ENCODE measurements at regions not wholly inside any gene's neighbourhood (a gene's known extent, or its start where the extent isn't known, plus 50 kb on each side); places are given as distances from the start of the nearest gene placed in this dataset.

DNA sequence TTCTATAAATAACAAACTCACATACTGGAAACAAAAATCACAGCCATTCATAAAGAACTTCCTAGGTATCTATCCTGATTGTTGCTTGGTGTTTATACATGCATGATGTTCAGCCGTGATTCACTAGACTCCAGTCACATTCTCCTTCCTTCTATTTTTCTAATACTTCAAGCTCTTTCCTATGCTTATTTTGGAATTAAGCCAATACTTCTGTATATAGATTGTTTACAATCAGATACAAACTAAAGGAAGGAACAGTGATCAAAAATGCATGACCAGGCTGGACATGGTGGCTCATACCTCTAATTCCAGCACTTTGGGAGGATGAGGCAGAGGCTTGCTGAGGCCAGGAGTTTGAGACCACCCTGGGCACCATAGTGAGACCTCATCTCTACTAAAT lies 377.5 kb upstream of the IRAK1BP1 start:
- ChIA-PET POLR2A (no interaction called here), CTCF (ENCODE audit: low intra/inter-chr PET ratio, low total read pairs) (no interaction called here)
- no peaks in the 10 kb centered on the region for H3K79me2 ChIP-seq (ENCODE audit: insufficient read depth, low read length)
- no peak overlapping the region for H3K9ac ChIP-seq (ENCODE audit: insufficient read depth, low read depth, low read length)
- H4K20me1 ChIP-seq (ENCODE audit: insufficient read depth, low read length), result no peaks in the 10 kb centered on the region
- ATAC-seq (no peak), DNase-seq (ENCODE audit: low spot score) (no peak), FAIRE-seq (no peak)
- no peak overlapping the region for H3K4me3 ChIP-seq (replicated peaks in 1 of 3; ENCODE audit: insufficient read depth in 1 of 3, low read depth in 2 of 3, low read length in 3 of 3)
- H2AFZ ChIP-seq (ENCODE audit: low read length), result no peak overlapping the region
- intact Hi-C loops (cut with micrococcal nuclease; ENCODE audit: unreplicated experiment), result no loop called here
- H3K4me2 ChIP-seq (ENCODE audit: low read depth, low read length), result no peak overlapping the region
- WGBS (ENCODE audit: low lambda C conversion rate), result 0% methylated on average over 1 of the region's 1 CpG
- H3K27ac ChIP-seq (ENCODE audit: extremely low read length, insufficient read depth, low read length), result no peak overlapping the region
- H3K4me1 ChIP-seq (ENCODE audit: insufficient read depth, low read length), result no peaks in the 10 kb centered on the region
- H3K9me3 ChIP-seq (ENCODE audit: low read length), result no peaks in the 10 kb centered on the region
- no peaks in the 10 kb centered on the region for H3K36me3 ChIP-seq (replicated peaks in 1 of 2; ENCODE audit: control insufficient read depth in 1 of 2, insufficient read depth in 2 of 2, low read length in 2 of 2)
- no TSS peak for BruUV-seq (replicated peaks)
- TF ChIP-seq, protein P1, sequence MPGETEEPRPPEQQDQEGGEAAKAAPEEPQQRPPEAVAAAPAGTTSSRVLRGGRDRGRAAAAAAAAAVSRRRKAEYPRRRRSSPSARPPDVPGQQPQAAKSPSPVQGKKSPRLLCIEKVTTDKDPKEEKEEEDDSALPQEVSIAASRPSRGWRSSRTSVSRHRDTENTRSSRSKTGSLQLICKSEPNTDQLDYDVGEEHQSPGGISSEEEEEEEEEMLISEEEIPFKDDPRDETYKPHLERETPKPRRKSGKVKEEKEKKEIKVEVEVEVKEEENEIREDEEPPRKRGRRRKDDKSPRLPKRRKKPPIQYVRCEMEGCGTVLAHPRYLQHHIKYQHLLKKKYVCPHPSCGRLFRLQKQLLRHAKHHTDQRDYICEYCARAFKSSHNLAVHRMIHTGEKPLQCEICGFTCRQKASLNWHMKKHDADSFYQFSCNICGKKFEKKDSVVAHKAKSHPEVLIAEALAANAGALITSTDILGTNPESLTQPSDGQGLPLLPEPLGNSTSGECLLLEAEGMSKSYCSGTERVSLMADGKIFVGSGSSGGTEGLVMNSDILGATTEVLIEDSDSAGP (CRISPR knock-in tag; IDR thresholded peaks at IDR 0.05; ENCODE audit: borderline replicate concordance), result no peak
- no peak for TF ChIP-seq ZNF749 (CRISPR knock-in tag; IDR thresholded peaks at IDR 0.05; ENCODE audit: borderline replicate concordance)
- no peak for TF ChIP-seq ZNF891 (CRISPR knock-in tag; IDR thresholded peaks at IDR 0.05)
- TF ChIP-seq, protein P2, sequence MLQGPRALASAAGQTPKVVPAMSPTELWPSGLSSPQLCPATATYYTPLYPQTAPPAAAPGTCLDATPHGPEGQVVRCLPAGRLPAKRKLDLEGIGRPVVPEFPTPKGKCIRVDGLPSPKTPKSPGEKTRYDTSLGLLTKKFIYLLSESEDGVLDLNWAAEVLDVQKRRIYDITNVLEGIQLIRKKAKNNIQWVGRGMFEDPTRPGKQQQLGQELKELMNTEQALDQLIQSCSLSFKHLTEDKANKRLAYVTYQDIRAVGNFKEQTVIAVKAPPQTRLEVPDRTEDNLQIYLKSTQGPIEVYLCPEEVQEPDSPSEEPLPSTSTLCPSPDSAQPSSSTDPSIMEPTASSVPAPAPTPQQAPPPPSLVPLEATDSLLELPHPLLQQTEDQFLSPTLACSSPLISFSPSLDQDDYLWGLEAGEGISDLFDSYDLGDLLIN (CRISPR knock-in tag; IDR thresholded peaks at IDR 0.05; ENCODE audit: borderline replicate concordance), result no peak
- no peak for TF ChIP-seq GPN1 (CRISPR knock-in tag; IDR thresholded peaks at IDR 0.05; ENCODE audit: borderline replicate concordance)
- TF ChIP-seq, protein P3, sequence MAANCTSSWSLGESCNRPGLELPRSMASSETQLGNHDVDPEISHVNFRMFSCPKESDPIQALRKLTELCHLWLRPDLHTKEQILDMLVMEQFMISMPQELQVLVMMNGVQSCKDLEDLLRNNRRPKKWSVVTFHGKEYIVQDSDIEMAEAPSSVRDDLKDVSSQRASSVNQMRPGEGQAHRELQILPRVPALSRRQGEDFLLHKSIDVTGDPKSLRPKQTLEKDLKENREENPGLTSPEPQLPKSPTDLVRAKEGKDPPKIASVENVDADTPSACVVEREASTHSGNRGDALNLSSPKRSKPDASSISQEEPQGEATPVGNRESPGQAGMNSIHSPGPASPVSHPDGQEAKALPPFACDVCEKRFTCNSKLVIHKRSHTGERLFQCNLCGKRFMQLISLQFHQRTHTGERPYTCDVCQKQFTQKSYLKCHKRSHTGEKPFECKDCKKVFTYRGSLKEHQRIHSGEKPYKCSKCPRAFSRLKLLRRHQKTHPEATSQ (CRISPR knock-in tag; IDR thresholded peaks at IDR 0.05; ENCODE audit: borderline replicate concordance), result no peak
- TF ChIP-seq, protein P4, sequence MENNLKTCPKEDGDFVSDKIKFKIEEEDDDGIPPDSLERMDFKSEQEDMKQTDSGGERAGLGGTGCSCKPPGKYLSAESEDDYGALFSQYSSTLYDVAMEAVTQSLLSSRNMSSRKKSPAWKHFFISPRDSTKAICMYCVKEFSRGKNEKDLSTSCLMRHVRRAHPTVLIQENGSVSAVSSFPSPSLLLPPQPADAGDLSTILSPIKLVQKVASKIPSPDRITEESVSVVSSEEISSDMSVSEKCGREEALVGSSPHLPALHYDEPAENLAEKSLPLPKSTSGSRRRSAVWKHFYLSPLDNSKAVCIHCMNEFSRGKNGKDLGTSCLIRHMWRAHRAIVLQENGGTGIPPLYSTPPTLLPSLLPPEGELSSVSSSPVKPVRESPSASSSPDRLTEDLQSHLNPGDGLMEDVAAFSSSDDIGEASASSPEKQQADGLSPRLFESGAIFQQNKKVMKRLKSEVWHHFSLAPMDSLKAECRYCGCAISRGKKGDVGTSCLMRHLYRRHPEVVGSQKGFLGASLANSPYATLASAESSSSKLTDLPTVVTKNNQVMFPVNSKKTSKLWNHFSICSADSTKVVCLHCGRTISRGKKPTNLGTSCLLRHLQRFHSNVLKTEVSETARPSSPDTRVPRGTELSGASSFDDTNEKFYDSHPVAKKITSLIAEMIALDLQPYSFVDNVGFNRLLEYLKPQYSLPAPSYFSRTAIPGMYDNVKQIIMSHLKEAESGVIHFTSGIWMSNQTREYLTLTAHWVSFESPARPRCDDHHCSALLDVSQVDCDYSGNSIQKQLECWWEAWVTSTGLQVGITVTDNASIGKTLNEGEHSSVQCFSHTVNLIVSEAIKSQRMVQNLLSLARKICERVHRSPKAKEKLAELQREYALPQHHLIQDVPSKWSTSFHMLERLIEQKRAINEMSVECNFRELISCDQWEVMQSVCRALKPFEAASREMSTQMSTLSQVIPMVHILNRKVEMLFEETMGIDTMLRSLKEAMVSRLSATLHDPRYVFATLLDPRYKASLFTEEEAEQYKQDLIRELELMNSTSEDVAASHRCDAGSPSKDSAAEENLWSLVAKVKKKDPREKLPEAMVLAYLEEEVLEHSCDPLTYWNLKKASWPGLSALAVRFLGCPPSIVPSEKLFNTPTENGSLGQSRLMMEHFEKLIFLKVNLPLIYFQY (CRISPR knock-in tag; IDR thresholded peaks at IDR 0.05; ENCODE audit: borderline replicate concordance), result no peak
- TF ChIP-seq SNAI1 (CRISPR knock-in tag; IDR thresholded peaks at IDR 0.05; ENCODE audit: borderline replicate concordance), result no peak
- TF ChIP-seq, protein P5, sequence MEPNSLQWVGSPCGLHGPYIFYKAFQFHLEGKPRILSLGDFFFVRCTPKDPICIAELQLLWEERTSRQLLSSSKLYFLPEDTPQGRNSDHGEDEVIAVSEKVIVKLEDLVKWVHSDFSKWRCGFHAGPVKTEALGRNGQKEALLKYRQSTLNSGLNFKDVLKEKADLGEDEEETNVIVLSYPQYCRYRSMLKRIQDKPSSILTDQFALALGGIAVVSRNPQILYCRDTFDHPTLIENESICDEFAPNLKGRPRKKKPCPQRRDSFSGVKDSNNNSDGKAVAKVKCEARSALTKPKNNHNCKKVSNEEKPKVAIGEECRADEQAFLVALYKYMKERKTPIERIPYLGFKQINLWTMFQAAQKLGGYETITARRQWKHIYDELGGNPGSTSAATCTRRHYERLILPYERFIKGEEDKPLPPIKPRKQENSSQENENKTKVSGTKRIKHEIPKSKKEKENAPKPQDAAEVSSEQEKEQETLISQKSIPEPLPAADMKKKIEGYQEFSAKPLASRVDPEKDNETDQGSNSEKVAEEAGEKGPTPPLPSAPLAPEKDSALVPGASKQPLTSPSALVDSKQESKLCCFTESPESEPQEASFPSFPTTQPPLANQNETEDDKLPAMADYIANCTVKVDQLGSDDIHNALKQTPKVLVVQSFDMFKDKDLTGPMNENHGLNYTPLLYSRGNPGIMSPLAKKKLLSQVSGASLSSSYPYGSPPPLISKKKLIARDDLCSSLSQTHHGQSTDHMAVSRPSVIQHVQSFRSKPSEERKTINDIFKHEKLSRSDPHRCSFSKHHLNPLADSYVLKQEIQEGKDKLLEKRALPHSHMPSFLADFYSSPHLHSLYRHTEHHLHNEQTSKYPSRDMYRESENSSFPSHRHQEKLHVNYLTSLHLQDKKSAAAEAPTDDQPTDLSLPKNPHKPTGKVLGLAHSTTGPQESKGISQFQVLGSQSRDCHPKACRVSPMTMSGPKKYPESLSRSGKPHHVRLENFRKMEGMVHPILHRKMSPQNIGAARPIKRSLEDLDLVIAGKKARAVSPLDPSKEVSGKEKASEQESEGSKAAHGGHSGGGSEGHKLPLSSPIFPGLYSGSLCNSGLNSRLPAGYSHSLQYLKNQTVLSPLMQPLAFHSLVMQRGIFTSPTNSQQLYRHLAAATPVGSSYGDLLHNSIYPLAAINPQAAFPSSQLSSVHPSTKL (CRISPR knock-in tag; IDR thresholded peaks at IDR 0.05), result no peak
- TF ChIP-seq, protein P6, sequence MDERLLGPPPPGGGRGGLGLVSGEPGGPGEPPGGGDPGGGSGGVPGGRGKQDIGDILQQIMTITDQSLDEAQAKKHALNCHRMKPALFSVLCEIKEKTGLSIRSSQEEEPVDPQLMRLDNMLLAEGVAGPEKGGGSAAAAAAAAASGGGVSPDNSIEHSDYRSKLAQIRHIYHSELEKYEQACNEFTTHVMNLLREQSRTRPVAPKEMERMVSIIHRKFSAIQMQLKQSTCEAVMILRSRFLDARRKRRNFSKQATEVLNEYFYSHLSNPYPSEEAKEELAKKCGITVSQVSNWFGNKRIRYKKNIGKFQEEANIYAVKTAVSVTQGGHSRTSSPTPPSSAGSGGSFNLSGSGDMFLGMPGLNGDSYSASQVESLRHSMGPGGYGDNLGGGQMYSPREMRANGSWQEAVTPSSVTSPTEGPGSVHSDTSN (CRISPR knock-in tag; IDR thresholded peaks at IDR 0.05), result no peak
- in situ Hi-C loops (cut with HindIII; ENCODE audit: extremely low pct_ligation_motif_present, low pct_unique_long_range_greater_than_20kb), result no loop called here
- no peaks in the 10 kb centered on the region for H3K27me3 ChIP-seq (ENCODE audit: control insufficient read depth in 1 of 2, insufficient read depth in 2 of 2, low read length in 2 of 2)
